Liver (tissue), 8 donors: ENCODE measurements at regions not wholly inside any gene's neighbourhood (a gene's known extent, or its start where the extent isn't known, plus 50 kb on each side); places are given as distances from the start of the nearest gene placed in this dataset.

Source experiments
- DNase-seq: peaks from one replicate; pipeline ENCODE4 v3.0.0-alpha.2; 2017; ENCODE audit warnings: low spot score
- H3K27ac ChIP-seq, 2 donors: one replicate each; pipeline ENCODE4 v1.7.0; 2013; ENCODE audit warnings: inconsistent platforms in 2 of 2, low read length in 2 of 2, control low read depth in 1 of 2, low read depth in 1 of 2, mild to moderate bottlenecking in 1 of 2
- H3K27me3 ChIP-seq, 4 donors: one replicate each; pipeline versions ENCODE4 v1.6.1 to v1.7.0; 2013; ENCODE audit warnings: low read length in 3 of 4, inconsistent platforms in 1 of 4, mild to moderate bottlenecking in 1 of 4, moderate library complexity in 1 of 4; ENCODE audit not compliant: control insufficient read depth in 4 of 4, insufficient read depth in 4 of 4
- H3K36me3 ChIP-seq, 4 donors: one replicate each; pipeline versions ENCODE4 v1.6.1 to v1.7.0; 2013; ENCODE audit warnings: low read length in 3 of 4, mild to moderate bottlenecking in 3 of 4, low read depth in 1 of 4, moderate library complexity in 1 of 4; ENCODE audit not compliant: control insufficient read depth in 4 of 4, insufficient read depth in 3 of 4
- H3K4me1 ChIP-seq, 4 donors: one replicate each; pipeline versions ENCODE4 v1.6.1 to v1.7.0; 2013; ENCODE audit warnings: low read length in 3 of 4, mild to moderate bottlenecking in 3 of 4, moderate library complexity in 1 of 4; ENCODE audit not compliant: control insufficient read depth in 4 of 4, insufficient read depth in 4 of 4
- H3K4me3 ChIP-seq, 3 donors: one replicate each; pipeline versions ENCODE4 v1.6.1 to v1.7.0; 2013; ENCODE audit warnings: low read length in 3 of 3, control low read depth in 1 of 3, low read depth in 1 of 3, mild to moderate bottlenecking in 1 of 3
- H3K9ac ChIP-seq, 2 donors: one replicate each; pipeline ENCODE4 v1.7.0; 2013; ENCODE audit warnings: low read length in 2 of 2, mild to moderate bottlenecking in 2 of 2, moderate library complexity in 2 of 2, control low read depth in 1 of 2, low read depth in 1 of 2
- H3K9me3 ChIP-seq, 4 donors: one replicate each; pipeline versions ENCODE4 v1.6.1 to v1.7.0; 2013; ENCODE audit warnings: low read length in 3 of 4; ENCODE audit not compliant: control insufficient read depth in 4 of 4
- ATF3 ChIP-seq: IDR thresholded peaks from 2 replicates; pipeline ENCODE4 v1.6.1; 2016; ENCODE audit warnings: antibody characterized with exemption
- CTCF ChIP-seq: fragments of 150-350 bp; IDR thresholded peaks from 2 replicates; pipeline ENCODE4 v1.5.1; 2017; ENCODE audit warnings: improper control_type of control experiment, low read depth, low read length; ENCODE audit not compliant: missing input control
- EGR1 ChIP-seq, 2 donors: IDR thresholded peaks; 2 replicates each; pipeline ENCODE4 v1.6.1; 2016 to 2018; ENCODE audit warnings: antibody characterized with exemption in 2 of 2, low read depth in 2 of 2
- FOXA1 ChIP-seq: IDR thresholded peaks from 2 replicates; pipeline ENCODE4 v1.6.1; 2016; ENCODE audit warnings: antibody characterized with exemption
- FOXA2 ChIP-seq: IDR thresholded peaks from 2 replicates; pipeline ENCODE4 v1.6.1; 2016; ENCODE audit warnings: antibody characterized with exemption
- GABPA ChIP-seq, 2 donors: IDR thresholded peaks in 1 of 2; conservative IDR thresholded peaks in 1 of 2; 2 replicates each; pipeline ENCODE4 v1.6.1; 2016; ENCODE audit warnings: antibody characterized with exemption in 2 of 2, mild to moderate bottlenecking in 1 of 2, moderate library complexity in 1 of 2
- HNF4A ChIP-seq, 2 donors: conservative IDR thresholded peaks; 2 replicates each; pipeline ENCODE4 v1.6.1; 2016; ENCODE audit warnings: antibody characterized with exemption in 2 of 2, mild to moderate bottlenecking in 2 of 2
- HNF4G ChIP-seq: IDR thresholded peaks from 2 replicates; pipeline ENCODE4 v1.6.1; 2016; ENCODE audit warnings: antibody characterized with exemption
- JUND ChIP-seq, 2 donors: IDR thresholded peaks; 2 replicates each; pipeline ENCODE4 v1.6.1; 2016; ENCODE audit warnings: antibody characterized with exemption in 2 of 2
- MAX ChIP-seq: IDR thresholded peaks from 2 replicates; pipeline ENCODE4 v1.6.1; 2016; ENCODE audit warnings: antibody characterized with exemption
- NR2F2 ChIP-seq: IDR thresholded peaks from 2 replicates; pipeline ENCODE4 v1.6.1; 2016; ENCODE audit warnings: antibody characterized with exemption
- RAD21 ChIP-seq, 2 donors: IDR thresholded peaks; 2 replicates each; pipeline ENCODE4 v1.6.1; 2016; ENCODE audit warnings: antibody characterized with exemption in 2 of 2, mild to moderate bottlenecking in 2 of 2
- REST ChIP-seq: IDR thresholded peaks from 2 replicates; pipeline ENCODE4 v1.6.1; 2016; ENCODE audit warnings: antibody characterized with exemption, mild to moderate bottlenecking
- SP1 ChIP-seq: IDR thresholded peaks from 2 replicates; pipeline ENCODE4 v1.6.1; 2018; ENCODE audit warnings: antibody characterized with exemption, mild to moderate bottlenecking
- YY1 ChIP-seq: IDR thresholded peaks from 2 replicates; pipeline ENCODE4 v1.6.1; 2016; ENCODE audit warnings: antibody characterized with exemption, mild to moderate bottlenecking
- ZBTB33 ChIP-seq: IDR thresholded peaks from 2 replicates; pipeline ENCODE4 v1.6.1; 2016; ENCODE audit warnings: antibody characterized with exemption
- WGBS: extraction: QIAGEN DNeasy Blood & Tissue Kit; methylation state at CpG from one replicate; pipeline ENCODE4 v1.1.7; 2013; 5-methylcytosine and 5-hydroxymethylcytosine counted together
- donor health status: healthy.
- donor health status: healthy.
- donor health status: healthy.
- donor health status: healthy.
- donor health status: healthy.

GRCh38 chr6:110545081-110545872, 68.9 kb upstream of the SLC22A16 start:
- Histone ChIP-seq H3K27me3 (no peaks in the 10 kb centered on the region), H3K27ac (no peak overlapping the region), H3K4me3 (no peak overlapping the region), H3K36me3 (no peaks in the 10 kb centered on the region), H3K9ac (no peak overlapping the region), H3K9me3 (no peaks in the 10 kb centered on the region), H3K4me1 (peaks cover 0 to 11% (median 8%) of the 10 kb centered on the region in 4 donors)
- no peak for DNase-seq
- WGBS, result 86% methylated on average over 11 of the region's 11 CpGs
- TF ChIP-seq CTCF, result no peak
- no peak for TF ChIP-seq GABPA (IDR thresholded peaks at IDR 0.05 in 1 of 2, conservative IDR thresholded peaks at IDR 0.05 in 1 of 2)
- TF ChIP-seq NR2F2, result no peak
- TF ChIP-seq JUND (IDR thresholded peaks at IDR 0.05), result no peak
- TF ChIP-seq FOXA2, result no peak
- TF ChIP-seq REST, result no peak
- no peak for TF ChIP-seq FOXA1
- TF ChIP-seq EGR1 (IDR thresholded peaks at IDR 0.05; ENCODE audit: low read depth in 2 of 2), result no peak

- no peaks in the 10 kb centered on the region for H3K36me3 ChIP-seq
- peak overlapping the region; percentile 20 to 56 (median 29) for H3K4me3 ChIP-seq
- DNase-seq, result no peak
- H3K4me1 ChIP-seq, result peaks cover 0 to 11% (median 8%) of the 10 kb centered on the region in 4 donors
- no peaks in the 10 kb centered on the region for H3K9me3 ChIP-seq
- H3K27ac ChIP-seq, result peak overlapping the region in 1 of 2 donors; percentile 18
- H3K27me3 ChIP-seq, result no peaks in the 10 kb centered on the region
- 71% methylated on average over 5 of the region's 5 CpGs for WGBS
- H3K9ac ChIP-seq, result no peak overlapping the region
- TF ChIP-seq JUND (IDR thresholded peaks at IDR 0.05), result no peak
- no peak for TF ChIP-seq ATF3
- no peak for TF ChIP-seq HNF4G
- TF ChIP-seq NR2F2, result no peak
- TF ChIP-seq GABPA (IDR thresholded peaks at IDR 0.05 in 1 of 2, conservative IDR thresholded peaks at IDR 0.05 in 1 of 2), result no peak
- TF ChIP-seq RAD21 (IDR thresholded peaks at IDR 0.05), result no peak
- TF ChIP-seq REST, result no peak
- no peak for TF ChIP-seq FOXA2
- TF ChIP-seq ZBTB33, result no peak
- TF ChIP-seq HNF4A (conservative IDR thresholded peaks at IDR 0.05), result no peak
- no peak for TF ChIP-seq SP1
- TF ChIP-seq EGR1 (IDR thresholded peaks at IDR 0.05; ENCODE audit: low read depth in 2 of 2), result no peak
- TF ChIP-seq FOXA1, result no peak
- TF ChIP-seq YY1, result no peak
- no peak for TF ChIP-seq MAX
- TF ChIP-seq CTCF, result no peak
Observed at GRCh38 chr6:110544472-110544871, 68.1 kb upstream of the SLC22A16 start.
